Thymus (tissue), 11 donors: ENCODE measurements at regions not wholly inside any gene's neighbourhood (a gene's known extent, or its start where the extent isn't known, plus 50 kb on each side); places are given as distances from the start of the nearest gene placed in this dataset.

ENCODE experiments used
- DNase-seq, 9 donors: peaks; one replicate each; pipeline ENCODE4 v3.0.0-alpha.2; 2013; ENCODE audit warnings: low spot score in 9 of 9, low read depth in 6 of 9, missing footprints in 1 of 9
- H3K27ac ChIP-seq, 2 donors: one replicate each; pipeline ENCODE4 v1.5.1; 2013; ENCODE audit warnings: control low read depth in 1 of 2, low read depth in 1 of 2, low read length in 1 of 2, mild to moderate bottlenecking in 1 of 2, moderate library complexity in 1 of 2
- H3K27me3 ChIP-seq, 2 donors: one replicate each; pipeline ENCODE4 v1.5.1; 2013; ENCODE audit warnings: low read length in 1 of 2; ENCODE audit not compliant: control insufficient read depth in 2 of 2, insufficient read depth in 1 of 2
- H3K36me3 ChIP-seq, 2 donors: one replicate each; pipeline ENCODE4 v1.5.1; 2013; ENCODE audit warnings: low read length in 1 of 2, mild to moderate bottlenecking in 1 of 2, moderate library complexity in 1 of 2; ENCODE audit not compliant: control insufficient read depth in 2 of 2, insufficient read depth in 2 of 2
- H3K4me1 ChIP-seq, 2 donors: one replicate each; pipeline ENCODE4 v1.5.1; 2013; ENCODE audit warnings: low read length in 2 of 2; ENCODE audit not compliant: control insufficient read depth in 2 of 2, insufficient read depth in 2 of 2
- H3K4me3 ChIP-seq, 2 donors: one replicate each; pipeline ENCODE4 v1.5.1; 2013; ENCODE audit warnings: low read length in 2 of 2, control low read depth in 1 of 2, mild to moderate bottlenecking in 1 of 2
- H3K9me3 ChIP-seq, 2 donors: one replicate each; pipeline ENCODE4 v1.5.1; 2013; ENCODE audit warnings: low read length in 1 of 2, mild to moderate bottlenecking in 1 of 2; ENCODE audit not compliant: control insufficient read depth in 2 of 2, insufficient read depth in 1 of 2
- WGBS: extraction: QIAGEN DNeasy Blood & Tissue Kit; methylation state at CpG from one replicate; pipeline ENCODE4 v1.1.7; 2013; 5-methylcytosine and 5-hydroxymethylcytosine counted together
- donor health status: healthy.

DNA sequence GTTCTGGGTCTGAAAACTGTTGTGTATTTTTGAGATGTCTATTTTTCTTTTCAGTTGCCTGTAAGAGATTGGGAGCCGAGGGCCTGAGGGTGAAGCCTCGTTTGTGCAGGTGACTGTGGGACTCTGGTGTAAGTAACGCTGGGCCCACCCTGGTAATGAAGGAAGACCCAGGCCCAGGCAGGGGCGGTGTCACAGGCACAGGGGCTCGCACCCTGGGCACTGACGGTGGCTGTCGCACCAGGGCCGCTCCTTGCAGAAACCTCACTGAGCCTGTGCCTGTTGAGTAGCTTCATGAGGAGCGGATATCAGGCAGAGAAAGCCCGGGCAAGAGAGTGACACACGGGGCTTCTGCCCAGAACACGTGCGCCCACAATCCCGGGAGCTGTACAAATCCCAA, 541.4 kb downstream of the TRIML1 start:
- Histone ChIP-seq H3K36me3 (no peaks in the 10 kb centered on the region), H3K27ac (no peak overlapping the region), H3K27me3 (no peaks in the 10 kb centered on the region), H3K9me3 (peaks cover 0 to 9% of the 10 kb centered on the region in 2 donors), H3K4me1 (no peaks in the 10 kb centered on the region), H3K4me3 (no peak overlapping the region)
- WGBS: 94% methylated on average over 14 of the region's 14 CpGs
- no peak for DNase-seq

- Histone ChIP-seq H3K36me3 (no peaks in the 10 kb centered on the region), H3K27ac (no peak overlapping the region), H3K4me3 (no peak overlapping the region), H3K9me3 (peaks cover 0 to 11% of the 10 kb centered on the region in 2 donors), H3K27me3 (no peaks in the 10 kb centered on the region), H3K4me1 (no peaks in the 10 kb centered on the region)
- DNase-seq: no peak
- WGBS: 79% methylated on average over 2 of the region's 2 CpGs
These were observed 543.1 kb downstream of the TRIML1 start for GRCh38 chr4:188682321-188682720.

- Histone ChIP-seq H3K27me3 (no peaks in the 10 kb centered on the region), H3K36me3 (no peaks in the 10 kb centered on the region), H3K9me3 (peaks cover 0 to 15% of the 10 kb centered on the region in 2 donors), H3K4me1 (no peaks in the 10 kb centered on the region), H3K27ac (no peak overlapping the region), H3K4me3 (no peak overlapping the region)
- no peak for DNase-seq
- 89% methylated on average over 2 of the region's 2 CpGs for WGBS
These were observed 544.3 kb downstream of the TRIML1 start for GRCh38 chr4:188683571-188683970.

DNA sequence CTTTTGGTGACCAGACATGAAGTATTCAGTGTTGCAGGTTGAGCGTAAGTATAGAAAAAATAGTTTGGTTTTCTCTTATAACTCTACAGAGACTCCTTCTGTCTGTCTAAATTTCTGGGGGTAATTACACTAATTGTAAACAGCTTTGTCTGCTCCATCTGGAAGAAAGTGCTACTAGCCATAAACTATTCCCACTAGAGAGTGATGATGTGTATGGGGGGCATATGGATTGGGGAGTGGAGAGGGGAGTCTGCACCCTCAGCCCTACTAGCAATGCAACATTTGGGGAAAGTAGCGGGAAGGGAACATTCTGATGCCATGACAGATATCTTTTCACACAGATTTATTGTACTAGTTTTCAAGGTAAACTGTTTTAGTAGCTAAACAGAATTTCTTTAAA, 549.7 kb downstream of the TRIML1 start:
- 96% methylated on average over 2 of the region's 2 CpGs for WGBS
- no peak for DNase-seq
- no peak overlapping the region for H3K4me3 ChIP-seq
- no peaks in the 10 kb centered on the region for H3K36me3 ChIP-seq
- H3K27me3 ChIP-seq: no peaks in the 10 kb centered on the region
- H3K4me1 ChIP-seq: no peaks in the 10 kb centered on the region
- H3K9me3 ChIP-seq: peaks cover 0 to 5% of the 10 kb centered on the region in 2 donors
- no peak overlapping the region for H3K27ac ChIP-seq

DNA sequence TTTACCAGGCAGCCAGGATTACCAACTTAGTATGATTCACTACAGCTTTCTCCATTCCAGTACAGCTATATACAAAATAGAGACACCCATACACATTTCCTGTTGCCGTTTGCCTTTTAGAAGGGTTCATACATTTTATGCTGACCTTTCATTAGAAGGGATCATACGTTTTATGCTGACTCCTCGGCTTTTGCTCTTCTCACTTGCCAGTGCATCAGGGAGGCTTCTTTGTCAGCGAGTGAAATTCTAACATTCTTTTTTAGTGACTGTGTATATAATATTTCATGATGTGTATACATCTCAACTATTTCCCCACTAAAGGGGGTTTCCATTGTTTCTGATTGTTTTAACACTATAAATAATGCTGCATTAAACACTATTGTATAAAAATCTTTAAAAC, 552.6 kb downstream of the TRIML1 start:
- no peak overlapping the region for H3K27ac ChIP-seq
- no peak overlapping the region for H3K4me3 ChIP-seq
- H3K36me3 ChIP-seq: no peaks in the 10 kb centered on the region
- no peak for DNase-seq
- 86% methylated on average over 4 of the region's 4 CpGs for WGBS
- H3K4me1 ChIP-seq: no peaks in the 10 kb centered on the region
- H3K9me3 ChIP-seq: peaks cover 0 to 5% of the 10 kb centered on the region in 2 donors
- H3K27me3 ChIP-seq: no peaks in the 10 kb centered on the region

DNA sequence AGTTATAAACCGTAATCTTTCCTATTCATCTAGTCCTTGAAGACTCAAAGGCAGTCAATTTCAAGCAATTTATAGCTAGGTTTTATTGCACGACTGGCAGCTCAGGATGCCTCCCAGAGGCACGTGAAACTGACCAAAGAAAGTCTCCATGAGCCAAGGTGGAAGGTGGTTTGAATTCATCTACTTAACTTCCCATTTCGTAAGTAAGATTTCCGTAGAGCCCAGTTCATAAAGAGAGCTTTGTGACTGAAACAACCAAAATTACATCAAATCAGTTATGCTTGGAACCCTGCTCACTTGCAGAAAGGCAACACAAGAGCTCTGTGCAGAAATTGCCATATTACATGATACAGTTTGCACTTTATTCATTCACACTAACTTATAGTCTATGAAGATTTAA, 556.0 kb downstream of the TRIML1 start:
- 68% methylated on average over 5 of the region's 5 CpGs for WGBS
- no peaks in the 10 kb centered on the region for H3K36me3 ChIP-seq
- H3K27me3 ChIP-seq: no peaks in the 10 kb centered on the region
- H3K4me3 ChIP-seq: no peak overlapping the region
- H3K9me3 ChIP-seq: no peaks in the 10 kb centered on the region
- no peak overlapping the region for H3K27ac ChIP-seq
- no peaks in the 10 kb centered on the region for H3K4me1 ChIP-seq
- DNase-seq: no peak

GRCh38 chr4:188697243-188697642, 558.0 kb downstream of the TRIML1 start:
- no peaks in the 10 kb centered on the region for H3K9me3 ChIP-seq
- no peak for DNase-seq
- no peaks in the 10 kb centered on the region for H3K36me3 ChIP-seq
- H3K27me3 ChIP-seq: no peaks in the 10 kb centered on the region
- no peak overlapping the region for H3K27ac ChIP-seq
- no peak overlapping the region for H3K4me3 ChIP-seq
- H3K4me1 ChIP-seq: no peaks in the 10 kb centered on the region
- 96% methylated on average over 1 of the region's 1 CpG for WGBS

GRCh38 chr4:188701952-188702351, 562.7 kb downstream of the TRIML1 start:
- Histone ChIP-seq H3K36me3 (no peaks in the 10 kb centered on the region), H3K4me1 (no peaks in the 10 kb centered on the region), H3K27ac (no peak overlapping the region), H3K27me3 (no peaks in the 10 kb centered on the region), H3K4me3 (no peak overlapping the region), H3K9me3 (no peaks in the 10 kb centered on the region)
- no peak for DNase-seq
- 94% methylated on average over 4 of the region's 4 CpGs for WGBS

DNA sequence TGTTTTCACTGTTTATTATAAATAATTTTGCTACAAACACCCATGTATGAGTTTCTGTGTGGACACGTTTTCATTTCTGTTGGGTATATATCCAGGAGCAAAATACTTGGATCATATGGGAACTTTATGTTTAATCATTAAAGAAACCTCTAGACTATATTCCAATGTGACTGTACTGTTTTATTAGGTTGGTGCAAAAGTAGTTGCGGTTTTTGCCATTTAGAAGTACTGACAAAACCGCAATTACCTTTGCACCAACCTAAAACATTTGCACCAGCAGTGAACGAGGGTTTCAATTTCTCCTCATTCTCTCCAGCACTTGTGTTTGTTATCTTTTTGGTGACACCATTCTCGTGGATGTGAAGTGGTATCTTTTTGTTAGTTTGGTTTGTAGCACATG, 565.0 kb downstream of the TRIML1 start:
- Histone ChIP-seq H3K4me1 (no peaks in the 10 kb centered on the region), H3K27ac (no peak overlapping the region), H3K4me3 (no peak overlapping the region), H3K27me3 (no peaks in the 10 kb centered on the region), H3K36me3 (no peaks in the 10 kb centered on the region), H3K9me3 (no peaks in the 10 kb centered on the region)
- no peak for DNase-seq
- WGBS: 83% methylated on average over 5 of the region's 5 CpGs

GRCh38 chr4:188707036-188707435, 567.8 kb downstream of the TRIML1 start:
- H3K9me3 ChIP-seq: no peaks in the 10 kb centered on the region
- no peaks in the 10 kb centered on the region for H3K27me3 ChIP-seq
- no peaks in the 10 kb centered on the region for H3K4me1 ChIP-seq
- H3K4me3 ChIP-seq: no peak overlapping the region
- no peak for DNase-seq
- WGBS: 94% methylated on average over 4 of the region's 4 CpGs
- no peak overlapping the region for H3K27ac ChIP-seq
- H3K36me3 ChIP-seq: no peaks in the 10 kb centered on the region
